IPS-18c (cell line): ENCODE measurements at regions not wholly inside any gene's neighbourhood (a gene's known extent, or its start where the extent isn't known, plus 50 kb on each side); places are given as distances from the start of the nearest gene placed in this dataset.
"Not testable (repeated sequence)": the region's sequence is repeated elsewhere in the genome, so short reads cannot be mapped to it uniquely, and the experiment has no call there.

ENCODE experiments used
- H3K4me3 ChIP-seq: 2 replicates; pipeline ENCODE4 v1.7.0; 2013; ENCODE audit warnings: low read depth, mild to moderate bottlenecking, low read length, moderate library complexity; ENCODE audit not compliant: insufficient read depth
- H3K9me3 ChIP-seq: one replicate; pipeline ENCODE4 v1.6.1; 2013; ENCODE audit warnings: mild to moderate bottlenecking, low read length, moderate library complexity; ENCODE audit not compliant: control insufficient read depth, insufficient read depth

DNA sequence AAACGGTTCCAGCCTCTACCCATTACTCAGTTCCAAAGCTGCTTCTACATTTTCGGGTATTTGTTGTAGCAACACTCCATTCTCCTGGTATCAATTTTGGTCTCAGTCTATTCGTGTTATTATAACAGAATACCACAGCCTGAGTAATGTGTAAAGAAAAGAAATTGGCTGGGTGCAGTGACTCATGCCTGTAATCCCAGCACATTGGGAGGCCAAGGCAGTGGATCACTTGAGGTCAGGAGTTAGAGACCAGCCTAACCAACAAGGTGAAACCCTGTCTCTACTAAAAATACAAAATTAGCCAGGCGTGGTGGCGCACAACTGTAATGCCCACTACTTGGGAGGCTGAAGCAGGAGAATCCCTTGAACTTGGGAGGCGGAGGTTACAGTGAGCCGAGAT lies 213.9 kb downstream of the SPATA31A6 start:
- not testable (repeated sequence) for H3K4me3 ChIP-seq, H3K9me3 ChIP-seq

DNA sequence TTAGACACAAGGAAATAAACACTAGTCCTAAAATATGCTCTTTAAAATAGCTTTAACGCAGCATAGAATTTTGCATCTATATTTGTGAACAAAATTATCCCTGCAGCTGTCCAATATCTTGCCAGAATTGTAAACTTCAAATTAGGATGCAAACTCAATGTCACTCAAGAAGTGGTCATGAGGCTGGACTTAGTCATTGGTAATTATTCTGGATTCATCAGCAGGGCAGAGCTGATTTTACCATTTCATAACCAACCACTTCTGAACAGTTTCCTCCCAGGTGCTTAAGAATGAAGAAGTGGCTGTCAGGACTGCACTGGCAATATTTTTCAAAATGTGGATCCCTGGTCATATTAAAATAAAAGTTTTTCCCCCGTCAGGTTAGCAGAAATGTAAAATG lies 219.5 kb downstream of the SPATA31A6 start:
- not testable (repeated sequence) for H3K9me3 ChIP-seq

DNA sequence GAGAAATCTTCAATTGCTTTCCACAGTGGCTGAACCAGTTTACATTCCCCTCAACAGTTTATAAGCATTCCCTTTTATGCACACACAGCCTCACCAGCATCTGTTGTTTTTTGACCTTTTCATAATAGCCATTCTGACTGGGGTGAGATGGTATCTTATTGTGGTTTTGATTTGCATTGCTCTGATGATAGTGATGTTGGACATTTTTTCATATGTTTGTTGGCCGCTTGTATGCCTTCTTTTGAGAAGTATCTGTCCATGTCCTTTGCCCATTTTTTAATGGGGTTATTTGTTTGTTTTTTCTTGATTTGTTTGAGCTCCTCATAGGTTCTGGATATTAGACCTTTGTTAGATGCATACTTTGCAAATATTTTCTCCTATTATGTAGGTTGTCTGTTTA lies 226.1 kb downstream of the SPATA31A6 start:
- not testable (repeated sequence) for H3K4me3 ChIP-seq, H3K9me3 ChIP-seq

More for the DNA sequence above, 219.5 kb downstream of the SPATA31A6 start:
- H3K4me3 ChIP-seq = not testable (repeated sequence)

DNA sequence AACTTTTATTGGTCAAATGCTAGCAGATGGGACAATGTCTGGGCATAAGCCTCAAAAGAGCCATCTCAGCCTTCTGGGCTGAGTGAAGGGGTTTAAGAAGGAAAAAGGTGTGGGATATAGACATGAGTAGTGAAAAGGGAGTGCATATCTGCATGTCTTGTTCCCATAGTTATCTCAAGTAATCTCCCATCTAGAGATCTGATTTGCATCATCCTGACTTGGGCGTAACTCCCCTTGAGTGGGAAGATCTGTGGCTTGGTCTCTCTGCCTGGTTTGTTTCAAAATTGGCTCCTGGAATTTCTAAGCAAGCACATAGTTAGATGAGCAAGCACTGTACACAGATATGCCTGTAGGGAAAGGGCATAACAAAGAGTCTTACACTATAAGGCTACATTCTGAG lies 228.9 kb downstream of the SPATA31A6 start:
- H3K4me3 ChIP-seq, H3K9me3 ChIP-seq: not testable (repeated sequence)

DNA sequence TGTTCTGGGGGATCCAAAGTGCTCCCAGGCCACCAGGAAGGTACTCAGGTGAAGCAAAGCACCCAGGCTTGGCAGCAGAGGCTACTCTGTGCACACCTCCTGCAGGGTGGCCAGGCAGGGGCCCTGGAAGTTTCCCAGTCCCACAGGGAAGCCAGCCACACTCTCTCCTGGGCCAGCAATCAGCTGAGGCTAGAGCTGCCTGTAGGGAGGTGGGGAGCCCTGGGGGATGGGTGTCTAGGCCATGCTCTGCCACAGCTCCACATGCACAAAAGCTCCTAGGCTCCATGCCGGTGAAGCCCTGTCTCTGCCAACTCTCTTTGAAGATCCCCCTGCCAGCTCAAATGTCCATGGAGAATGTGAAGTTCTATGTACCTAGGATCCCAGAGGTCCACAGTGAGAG lies 231.4 kb downstream of the SPATA31A6 start:
- not testable (repeated sequence) for H3K9me3 ChIP-seq, H3K4me3 ChIP-seq

DNA sequence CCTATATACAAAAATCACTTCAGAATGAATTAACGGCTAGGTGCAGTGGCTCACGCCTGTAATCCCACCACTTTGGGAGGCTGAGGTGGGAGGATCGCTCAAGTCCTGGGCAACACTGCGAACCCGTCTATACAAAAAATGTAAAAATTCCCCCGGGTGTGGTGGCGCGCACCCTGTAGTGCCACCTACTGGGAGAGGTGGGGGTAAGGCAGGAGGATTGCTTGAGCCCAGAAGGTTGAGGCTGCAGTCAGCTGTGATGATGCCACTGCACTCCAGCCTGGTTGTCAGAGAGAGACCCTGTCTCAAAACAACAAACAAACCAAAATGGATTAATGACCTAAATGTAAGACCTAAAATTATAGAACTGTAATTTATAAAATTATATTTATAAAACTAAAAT lies 236.2 kb downstream of the SPATA31A6 start:
- not testable (repeated sequence) for H3K9me3 ChIP-seq, H3K4me3 ChIP-seq

DNA sequence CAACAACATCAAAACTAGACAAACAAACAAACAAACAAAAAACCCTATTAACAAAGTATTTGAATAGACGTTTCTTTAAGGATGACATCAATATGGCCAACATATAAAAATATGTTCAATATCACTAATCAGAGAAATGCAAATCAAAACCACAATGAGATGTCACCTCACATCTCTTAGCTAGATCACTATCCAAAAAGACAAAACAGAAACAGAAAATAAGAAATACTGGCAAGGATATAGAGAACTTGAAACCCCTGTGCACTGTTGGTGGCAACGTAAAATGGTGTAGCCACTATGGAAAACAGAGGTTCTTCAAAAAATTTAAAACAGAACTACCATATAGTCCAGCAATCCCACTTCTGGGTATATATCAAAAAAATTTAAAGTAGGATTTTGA lies 236.9 kb downstream of the SPATA31A6 start:
- not testable (repeated sequence) for H3K9me3 ChIP-seq, H3K4me3 ChIP-seq

DNA sequence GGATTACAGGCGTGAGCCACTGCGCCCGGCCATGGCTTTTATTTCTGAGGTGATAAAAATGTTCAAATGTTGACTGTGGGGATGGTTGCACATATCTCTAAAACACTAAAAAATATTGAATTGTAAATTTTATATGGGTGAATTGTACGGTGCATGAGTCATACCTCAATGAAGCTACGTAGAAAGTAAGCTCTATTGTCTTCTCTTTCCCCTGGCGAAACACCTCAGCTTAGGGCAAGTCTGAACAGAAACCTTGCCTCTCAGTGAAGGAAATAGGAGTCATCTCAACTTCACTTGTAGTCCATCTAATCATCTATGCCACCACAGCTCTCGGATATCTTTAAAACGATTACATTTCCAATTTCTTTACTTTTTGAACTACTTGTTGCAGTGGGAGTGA lies 238.2 kb downstream of the SPATA31A6 start:
- H3K4me3 ChIP-seq, H3K9me3 ChIP-seq: not testable (repeated sequence)

DNA sequence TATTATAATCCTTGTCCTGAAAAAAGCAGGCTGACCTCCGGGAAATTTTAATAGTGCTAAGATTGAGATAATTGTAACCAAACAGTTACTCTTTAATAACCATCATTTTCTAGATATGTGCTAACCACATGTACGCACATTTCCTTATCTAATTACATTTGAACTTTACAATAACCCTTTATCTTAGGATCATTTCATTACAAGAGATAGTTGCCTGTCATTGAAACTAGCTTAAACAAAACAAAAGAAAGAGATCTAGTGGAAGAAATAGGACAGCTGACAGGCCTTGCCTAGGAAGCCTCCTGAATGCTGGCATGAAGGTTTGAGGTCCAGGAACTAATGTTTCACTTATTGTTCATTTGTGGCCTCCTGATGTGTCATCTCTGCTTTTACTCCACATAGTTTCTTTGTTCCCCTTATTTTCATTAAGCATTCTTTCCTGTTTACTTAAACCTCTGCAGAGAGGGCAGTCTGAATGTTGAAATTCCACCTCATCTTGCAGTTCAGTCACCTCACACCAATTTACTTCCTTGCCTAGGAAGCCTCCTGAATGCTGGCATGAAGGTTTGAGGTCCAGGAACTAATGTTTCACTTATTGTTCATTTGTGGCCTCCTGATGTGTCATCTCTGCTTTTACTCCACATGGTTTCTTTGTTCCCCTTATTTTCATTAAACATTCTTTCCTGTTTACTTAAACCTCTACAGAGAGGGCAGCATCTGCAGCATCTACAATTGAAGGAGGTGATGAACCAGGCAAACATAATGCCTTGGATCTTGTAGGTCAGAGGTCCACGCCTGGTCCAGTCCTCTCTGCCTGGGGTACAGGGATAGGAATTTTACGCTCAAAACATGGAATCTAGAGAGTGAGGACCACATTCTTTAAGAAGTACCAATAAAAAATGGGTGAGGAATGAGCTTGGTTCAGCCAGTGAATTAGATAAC lies 247.5 kb downstream of the SPATA31A6 start:
- H3K9me3 ChIP-seq, H3K4me3 ChIP-seq: not testable (repeated sequence)

DNA sequence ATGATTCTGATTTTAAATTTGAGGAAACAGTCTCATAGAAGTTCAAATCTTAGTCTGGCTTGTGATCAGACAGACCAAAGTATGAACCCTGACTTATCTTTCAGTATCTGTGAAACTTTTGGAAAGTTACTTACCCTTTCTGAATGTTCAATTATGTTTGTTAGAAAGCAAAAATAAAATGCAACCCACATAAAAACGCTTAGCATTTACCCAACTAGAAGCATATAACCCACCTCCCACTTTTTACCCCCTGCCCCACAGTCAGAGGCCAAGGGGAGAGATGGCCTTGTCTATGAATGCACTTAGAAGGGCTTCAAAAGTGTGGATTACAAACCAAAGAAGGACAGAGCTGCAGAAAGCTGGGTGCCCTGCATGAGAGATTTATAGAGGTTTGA lies 248.2 kb downstream of the SPATA31A6 start:
- not testable (repeated sequence) for H3K9me3 ChIP-seq, H3K4me3 ChIP-seq

DNA sequence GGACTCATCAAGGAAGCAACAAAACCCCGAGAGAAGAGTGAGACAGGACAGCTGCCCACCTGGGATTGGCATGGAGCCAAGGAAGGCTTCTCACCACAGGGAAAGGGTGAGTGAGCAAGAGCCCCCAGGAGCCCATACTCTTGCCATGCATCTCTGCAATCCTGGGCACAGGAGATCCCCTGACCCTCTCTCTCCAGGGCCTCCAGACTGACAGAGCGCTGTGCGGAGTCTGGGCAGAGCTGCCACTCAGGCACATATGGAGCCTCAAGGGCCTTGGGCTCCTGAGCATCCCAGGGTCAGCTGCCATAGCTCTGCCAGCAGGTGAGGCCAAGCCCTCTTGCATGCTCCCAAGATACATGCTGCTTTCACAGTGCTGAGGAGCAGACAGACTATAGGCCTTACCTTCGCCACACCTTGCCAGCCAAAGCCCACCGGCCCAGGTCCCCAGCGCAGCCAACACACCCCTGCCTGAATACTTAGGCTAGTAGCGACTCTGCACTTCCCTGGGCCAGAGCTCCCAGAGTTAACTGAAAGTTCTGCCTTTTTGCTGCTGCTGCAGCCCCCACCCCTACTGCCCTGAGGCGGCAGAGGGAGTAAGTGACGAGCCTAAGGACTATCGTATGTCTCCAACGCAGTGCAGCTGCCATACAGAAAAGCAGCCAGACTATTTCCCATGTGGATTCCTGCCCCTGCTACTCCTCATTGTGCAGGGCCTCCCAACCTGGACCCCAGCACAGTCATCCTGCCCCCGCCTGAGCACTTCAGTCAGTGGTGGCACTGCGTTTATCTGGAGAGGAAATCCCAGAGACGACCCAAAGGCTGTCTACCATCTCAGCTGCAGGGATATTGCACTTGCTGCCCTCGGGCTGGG lies 251.6 kb downstream of the SPATA31A6 start:
- not testable (repeated sequence) for H3K9me3 ChIP-seq, H3K4me3 ChIP-seq

DNA sequence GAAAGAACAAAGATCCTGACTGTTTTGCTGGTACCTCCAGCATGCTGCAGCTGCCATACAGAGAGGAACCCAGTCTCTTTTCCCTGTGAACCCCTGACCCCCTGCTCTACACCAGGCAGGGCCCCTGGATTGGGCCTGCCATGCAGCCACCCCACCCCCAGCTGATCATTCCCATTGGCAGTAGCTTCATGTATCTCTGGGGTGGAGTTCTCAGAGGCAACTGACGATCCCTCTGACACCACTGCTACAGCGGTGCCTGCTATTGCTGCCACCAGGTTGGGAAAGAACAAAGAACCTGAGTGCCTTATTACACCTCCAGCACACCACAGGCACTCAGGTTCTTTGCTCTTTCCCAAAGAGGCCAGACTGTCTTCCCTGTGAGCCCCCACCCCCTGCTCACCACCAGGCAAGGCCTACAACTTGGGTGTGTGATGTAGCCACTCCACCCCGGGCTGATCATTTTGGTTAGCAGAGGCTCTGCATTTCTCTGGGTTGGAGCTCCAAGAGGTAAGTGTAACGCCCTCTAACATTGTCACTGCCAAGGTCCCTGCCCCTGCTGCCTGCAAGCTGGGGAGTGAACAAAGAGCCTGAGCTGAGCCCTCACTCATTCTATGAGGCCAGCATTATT lies 252.4 kb downstream of the SPATA31A6 start:
- H3K4me3 ChIP-seq, H3K9me3 ChIP-seq: not testable (repeated sequence)

DNA sequence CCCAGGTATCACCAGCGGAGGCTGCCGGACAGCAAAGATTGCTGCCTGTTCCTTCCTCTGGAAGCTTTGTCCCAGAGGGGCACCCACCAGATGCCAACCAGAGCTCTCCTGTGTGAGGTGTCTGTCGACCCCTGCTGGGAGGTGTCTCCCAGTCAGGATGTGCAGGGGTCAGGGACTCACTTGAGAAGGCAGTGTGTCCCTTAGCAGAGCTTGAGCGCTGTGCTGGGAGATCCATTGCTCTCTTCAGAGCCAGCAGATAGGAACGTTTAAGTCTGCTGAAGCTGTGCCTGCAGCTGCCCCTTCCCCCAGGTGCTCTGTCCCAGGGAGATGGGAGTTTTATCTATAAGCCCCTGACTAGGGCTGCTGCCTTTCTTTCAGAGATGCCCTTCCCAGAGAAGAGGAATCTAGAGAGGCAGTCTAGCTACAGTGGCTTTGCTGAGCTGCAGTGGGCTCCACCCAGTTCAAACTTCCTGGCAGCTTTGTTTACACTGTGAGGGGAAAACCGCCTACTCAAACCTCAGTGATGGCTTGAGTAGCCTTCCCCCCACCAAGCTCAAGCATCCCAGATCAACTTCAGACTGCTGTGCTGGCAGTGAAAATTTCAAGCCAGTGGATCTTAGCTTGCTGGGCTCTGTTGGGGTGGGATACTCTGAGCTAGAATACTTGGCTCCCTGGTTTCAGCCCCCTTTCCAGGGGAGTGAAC lies 253.7 kb downstream of the SPATA31A6 start:
- not testable (repeated sequence) for H3K4me3 ChIP-seq, H3K9me3 ChIP-seq

DNA sequence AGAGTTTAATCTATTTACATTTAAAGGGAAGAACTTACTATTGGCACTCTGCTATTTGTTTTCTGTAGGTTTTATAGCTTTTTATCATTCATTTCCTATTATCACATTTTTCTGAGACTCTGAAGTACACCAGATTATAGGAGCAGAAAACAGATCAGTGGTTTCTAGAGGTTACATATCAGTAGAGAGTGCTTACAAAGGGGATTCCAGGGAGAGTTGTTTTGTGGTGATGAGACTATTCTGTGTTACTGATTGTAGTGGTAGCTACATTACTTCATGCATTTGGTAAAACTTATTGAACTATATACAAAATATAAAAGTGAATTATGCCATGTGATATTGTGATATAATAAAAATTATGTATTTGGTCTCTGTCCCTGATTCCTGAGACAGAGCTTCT lies 259.2 kb downstream of the SPATA31A6 start:
- H3K4me3 ChIP-seq, H3K9me3 ChIP-seq: not testable (repeated sequence)

DNA sequence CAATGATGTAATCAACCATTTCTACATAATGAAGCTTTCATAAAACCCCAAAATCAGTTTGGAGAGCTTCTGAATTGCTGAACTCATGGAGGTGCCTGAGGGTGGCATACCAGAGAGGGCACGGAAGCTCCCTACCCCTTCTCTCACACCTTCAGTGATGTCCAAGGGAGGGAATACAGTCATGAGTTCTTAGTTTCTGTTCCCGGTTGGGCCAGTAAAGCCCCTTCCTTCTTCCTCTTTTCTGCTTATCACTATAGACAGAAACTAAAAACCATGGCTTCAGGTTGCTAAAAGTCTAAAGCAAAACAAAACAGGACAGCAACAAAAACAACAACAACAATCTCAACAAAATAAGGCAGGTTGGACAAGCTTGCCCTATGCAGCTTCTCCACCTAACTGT lies 260.0 kb downstream of the SPATA31A6 start:
- H3K4me3 ChIP-seq = not testable (repeated sequence)

DNA sequence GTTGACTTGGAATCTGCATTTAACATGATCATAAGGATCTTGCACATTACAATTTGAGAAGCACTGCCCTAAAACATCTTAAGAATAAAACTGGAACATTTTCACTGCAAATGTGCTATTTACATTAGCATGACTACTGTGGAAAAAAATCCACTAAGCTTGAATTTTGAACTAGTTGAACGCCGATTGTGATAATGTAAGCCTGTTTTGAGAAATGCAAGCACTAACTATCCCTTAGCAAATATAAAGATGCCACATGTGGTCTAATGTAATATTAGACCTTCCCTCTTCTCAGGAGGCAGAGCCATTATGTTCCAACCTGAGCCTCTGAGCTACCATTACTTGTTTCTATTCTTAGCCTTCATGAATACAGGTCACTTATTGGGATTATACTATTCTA lies 278.0 kb downstream of the SPATA31A6 start:
- not testable (repeated sequence) for H3K4me3 ChIP-seq, H3K9me3 ChIP-seq

More for the DNA sequence above, 260.0 kb downstream of the SPATA31A6 start:
- H3K9me3 ChIP-seq = not testable (repeated sequence)

DNA sequence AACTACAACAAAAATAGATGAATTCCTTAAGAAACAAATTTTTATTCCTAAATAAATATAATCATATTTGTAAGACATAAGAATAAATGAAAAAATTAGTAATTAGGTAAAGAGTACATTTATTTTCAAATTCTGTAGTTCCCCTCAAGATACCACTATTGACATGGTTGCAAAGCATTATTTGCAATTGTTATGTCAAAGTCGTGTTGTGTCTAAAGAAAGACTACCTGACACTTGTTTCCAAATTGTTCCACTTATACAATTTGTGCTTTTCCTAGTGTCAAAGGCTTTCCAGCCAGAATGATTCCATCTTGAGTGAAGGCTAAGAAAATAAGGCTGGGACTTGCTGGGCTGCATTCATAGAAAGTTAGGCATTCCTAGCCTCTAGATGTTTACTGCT lies 278.4 kb downstream of the SPATA31A6 start:
- H3K4me3 ChIP-seq, H3K9me3 ChIP-seq: not testable (repeated sequence)
